ENCODE measurements at regions not wholly inside any gene's neighbourhood (a gene's known extent, or its start where the extent isn't known, plus 50 kb on each side); places are given as distances from the start of the nearest gene placed in this dataset.

- no peak overlapping the region for H3K4me3 ChIP-seq (ENCODE audit: low read depth, low read length)
- TF ChIP-seq CTCF (IDR thresholded peaks at IDR 0.05; ENCODE audit: control insufficient read depth, extremely low read depth, insufficient read depth): no peak
- no peak for DNase-seq (ENCODE audit: low read depth)
Observed at GRCh38 chr3:127396473-127396872, 108.6 kb upstream of the PRR20G start.

DNA sequence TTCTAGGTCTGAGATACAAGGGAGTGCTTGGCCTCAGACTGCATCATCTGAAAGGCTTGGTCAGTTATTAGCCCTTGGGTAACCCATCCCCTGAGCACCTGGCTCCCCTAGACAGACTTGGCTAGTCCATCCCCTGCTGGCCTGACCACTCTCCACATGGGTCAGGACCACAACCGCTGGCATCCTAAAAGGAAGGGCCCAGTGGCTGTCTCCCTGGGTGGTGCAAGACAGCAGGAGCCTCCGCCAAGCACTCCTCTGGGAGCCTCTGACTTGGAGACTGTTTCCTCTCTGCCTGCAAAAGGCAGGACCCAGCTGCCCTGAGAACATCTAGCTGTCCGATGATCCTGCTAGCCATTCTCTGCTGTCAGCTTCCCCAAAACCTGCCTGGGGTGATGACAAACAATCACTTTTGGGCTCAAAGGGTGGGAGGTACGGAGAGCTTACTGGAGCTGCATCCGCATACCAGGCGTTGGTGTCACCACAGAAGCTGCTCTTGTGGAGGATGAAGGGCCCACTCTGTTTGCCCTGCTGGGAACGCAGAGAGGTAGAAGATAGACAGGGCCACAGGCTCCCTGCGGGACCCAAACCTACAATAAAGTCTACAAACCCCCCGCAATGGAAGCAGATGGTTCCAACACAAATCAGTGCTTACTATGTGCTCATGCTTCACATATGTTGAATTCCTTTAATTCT lies 108.0 kb upstream of the PRR20G start:
- no peak overlapping the region for H3K4me3 ChIP-seq (ENCODE audit: low read depth, low read length)
- DNase-seq (ENCODE audit: low read depth): no peak
- TF ChIP-seq CTCF (IDR thresholded peaks at IDR 0.05; ENCODE audit: control insufficient read depth, extremely low read depth, insufficient read depth): no peak

- no peak for DNase-seq (ENCODE audit: low read depth)
- no peak for TF ChIP-seq CTCF (IDR thresholded peaks at IDR 0.05; ENCODE audit: control insufficient read depth, extremely low read depth, insufficient read depth)
- H3K4me3 ChIP-seq (ENCODE audit: low read depth, low read length): no peak overlapping the region
Observed at GRCh38 chr3:127394984-127395662, 107.3 kb upstream of the PRR20G start.

- no peak overlapping the region for H3K4me3 ChIP-seq (ENCODE audit: low read depth, low read length)
- DNase-seq (ENCODE audit: low read depth): no peak
- no peak for TF ChIP-seq CTCF (IDR thresholded peaks at IDR 0.05; ENCODE audit: control insufficient read depth, extremely low read depth, insufficient read depth)
Observed at GRCh38 chr3:127394031-127394430, 106.2 kb upstream of the PRR20G start.

- DNase-seq (ENCODE audit: low read depth): no peak
- no peak for TF ChIP-seq CTCF (IDR thresholded peaks at IDR 0.05; ENCODE audit: control insufficient read depth, extremely low read depth, insufficient read depth)
- no peak overlapping the region for H3K4me3 ChIP-seq (ENCODE audit: low read depth, low read length)
Observed at GRCh38 chr3:127393131-127393820, 105.4 kb upstream of the PRR20G start.

DNA sequence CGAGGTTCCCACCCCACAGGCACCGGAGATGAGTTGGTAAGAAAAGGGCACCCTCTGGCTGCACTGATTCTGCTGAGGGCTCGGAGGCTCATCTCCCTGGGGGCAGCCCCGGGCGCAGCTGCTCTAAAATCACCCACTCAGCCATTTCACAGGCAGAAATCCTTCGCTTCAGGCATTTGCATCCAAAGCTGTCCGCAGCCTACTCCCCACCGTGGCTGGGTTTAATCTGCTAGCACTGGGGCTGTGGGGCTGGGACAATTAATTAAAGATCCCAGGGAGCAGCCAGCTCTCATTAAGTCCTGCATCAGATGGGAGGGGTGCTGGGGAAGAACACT lies 104.3 kb upstream of the PRR20G start:
- no peak for DNase-seq (ENCODE audit: low read depth)
- no peak overlapping the region for H3K4me3 ChIP-seq (ENCODE audit: low read depth, low read length)
- TF ChIP-seq CTCF (IDR thresholded peaks at IDR 0.05; ENCODE audit: control insufficient read depth, extremely low read depth, insufficient read depth): no peak
